GM19023 (cell line): ENCODE measurements at regions not wholly inside any gene's neighbourhood (a gene's known extent, or its start where the extent isn't known, plus 50 kb on each side); places are given as distances from the start of the nearest gene placed in this dataset.
"Not testable (repeated sequence)": the region's sequence is repeated elsewhere in the genome, so short reads cannot be mapped to it uniquely, and the experiment has no call there.

ENCODE experiments used
- ATAC-seq: cut with Tn5 transposase; IDR thresholded peaks from one replicate; pipeline ENCODE4 v1.9.1; 2021; ENCODE audit warnings: mild to moderate bottlenecking, moderate library complexity; ENCODE audit not compliant: unreplicated experiment

GRCh38 chr6:786946-787763, 94.2 kb upstream of the EXOC2 start:
- ATAC-seq: no peak

GRCh38 chr6:783966-784735, 91.2 kb upstream of the EXOC2 start:
- no peak for ATAC-seq

GRCh38 chr6:782141-782540, 89.2 kb upstream of the EXOC2 start:
- ATAC-seq: no peak

GRCh38 chr6:781350-781961, 88.5 kb upstream of the EXOC2 start:
- ATAC-seq: no peak

GRCh38 chr6:780706-781105, 87.8 kb upstream of the EXOC2 start:
- no peak for ATAC-seq

- ATAC-seq: no peak
These were observed 84.0 kb upstream of the EXOC2 start for GRCh38 chr6:776951-777350.

- no peak for ATAC-seq
These were observed 83.6 kb upstream of the EXOC2 start for GRCh38 chr6:776528-776931.

GRCh38 chr6:775863-776262, 82.9 kb upstream of the EXOC2 start:
- ATAC-seq: no peak

GRCh38 chr6:771683-772082, 78.7 kb upstream of the EXOC2 start:
- ATAC-seq: not testable (repeated sequence)

- ATAC-seq: no peak
These were observed 75.0 kb upstream of the EXOC2 start for GRCh38 chr6:767755-768512.

GRCh38 chr6:766625-767024, 73.7 kb upstream of the EXOC2 start:
- no peak for ATAC-seq

- ATAC-seq: no peak
These were observed 69.1 kb upstream of the EXOC2 start for GRCh38 chr6:761997-762396.

- ATAC-seq: no peak
These were observed 68.3 kb upstream of the EXOC2 start for GRCh38 chr6:760982-761955.

- no peak for ATAC-seq
These were observed 66.8 kb upstream of the EXOC2 start for GRCh38 chr6:759729-760128.

- no peak for ATAC-seq
These were observed 63.3 kb upstream of the EXOC2 start for GRCh38 chr6:756224-756623.

- no peak for ATAC-seq
These were observed 61.3 kb upstream of the EXOC2 start for GRCh38 chr6:754202-754601.

GRCh38 chr6:753486-753885, 60.5 kb upstream of the EXOC2 start:
- ATAC-seq: no peak

GRCh38 chr6:752438-752837, 59.5 kb upstream of the EXOC2 start:
- ATAC-seq: no peak

- no peak for ATAC-seq
These were observed 58.8 kb upstream of the EXOC2 start for GRCh38 chr6:751765-752164.

GRCh38 chr6:747921-748320, 55.0 kb upstream of the EXOC2 start:
- no peak for ATAC-seq
